H9 (cell line): ENCODE measurements at regions not wholly inside any gene's neighbourhood (a gene's known extent, or its start where the extent isn't known, plus 50 kb on each side); places are given as distances from the start of the nearest gene placed in this dataset.

ENCODE experiments used
- DNase-seq: peaks from one replicate; pipeline ENCODE4 v3.0.0-alpha.2; 2017
- H2AFZ ChIP-seq: one replicate; pipeline ENCODE4 v1.6.1; 2013; ENCODE audit warnings: mild to moderate bottlenecking, low read length, control low read depth, moderate library complexity
- H2AK5ac ChIP-seq: 2 replicates; pipeline ENCODE4 v1.6.1; 2013; ENCODE audit warnings: low read length, control low read depth, mixed read lengths; ENCODE audit not compliant: insufficient read length
- H2BK120ac ChIP-seq: one replicate; pipeline ENCODE4 v1.6.1; 2013; ENCODE audit warnings: low read depth, mild to moderate bottlenecking, low read length, control low read depth, inconsistent platforms; ENCODE audit not compliant: poor library complexity, severe bottlenecking
- H2BK12ac ChIP-seq: 2 replicates; pipeline ENCODE4 v1.6.1; 2013; ENCODE audit warnings: low read length, control low read depth, mixed read lengths, low read depth; ENCODE audit not compliant: insufficient read length
- H2BK15ac ChIP-seq: 2 replicates; pipeline ENCODE4 v1.6.1; 2013; ENCODE audit warnings: low read depth, low read length, control low read depth
- H2BK20ac ChIP-seq: one replicate; pipeline ENCODE4 v1.6.1; 2013; ENCODE audit warnings: low read depth, mild to moderate bottlenecking, low read length, control low read depth, inconsistent platforms; ENCODE audit not compliant: poor library complexity, severe bottlenecking
- H2BK5ac ChIP-seq: 2 replicates; pipeline ENCODE4 v1.6.1; 2013; ENCODE audit warnings: low read length, control low read depth, mixed read lengths; ENCODE audit not compliant: insufficient read length
- H3K14ac ChIP-seq: 2 replicates; pipeline ENCODE4 v1.6.1; 2013; ENCODE audit warnings: low read length, control low read depth; ENCODE audit not compliant: insufficient read depth
- H3K18ac ChIP-seq: 2 replicates; pipeline ENCODE4 v1.6.1; 2013; ENCODE audit warnings: low read depth, mild to moderate bottlenecking, mixed read lengths, low read length, control low read depth; ENCODE audit not compliant: insufficient read length
- H3K23ac ChIP-seq: 2 replicates; pipeline ENCODE4 v1.6.1; 2013; ENCODE audit warnings: low read length, control low read depth, mixed read lengths, low read depth; ENCODE audit not compliant: insufficient read length
- H3K23me2 ChIP-seq: 2 replicates; pipeline ENCODE4 v1.6.1; 2013; ENCODE audit warnings: low read depth, mild to moderate bottlenecking, mixed read lengths, low read length, control low read depth; ENCODE audit not compliant: insufficient read length, poor library complexity, severe bottlenecking
- H3K27ac ChIP-seq: 2 replicates; pipeline ENCODE4 v1.5.1; 2013; ENCODE audit warnings: low read length, control low read depth, mixed read lengths, low read depth; ENCODE audit not compliant: insufficient read length
- H3K27me3 ChIP-seq: 2 replicates; pipeline ENCODE4 v1.6.1; 2013; ENCODE audit warnings: low read length, control low read depth, inconsistent platforms; ENCODE audit not compliant: insufficient read depth
- H3K4ac ChIP-seq: 2 replicates; pipeline ENCODE4 v1.6.1; 2013; ENCODE audit warnings: low read depth, mild to moderate bottlenecking, control low read depth, inconsistent platforms, low read length, moderate library complexity
- H3K4me1 ChIP-seq: 2 replicates; pipeline ENCODE4 v1.6.1; 2013; ENCODE audit warnings: low read length, control low read depth, inconsistent platforms; ENCODE audit not compliant: insufficient read depth
- H3K4me2 ChIP-seq: 2 replicates; pipeline ENCODE4 v1.6.1; 2013; ENCODE audit warnings: low read length, control low read depth, mixed read lengths; ENCODE audit not compliant: insufficient read length, insufficient read depth
- H3K56ac ChIP-seq: 2 replicates; pipeline ENCODE4 v1.6.1; 2013; ENCODE audit warnings: low read depth, mild to moderate bottlenecking, mixed read lengths, low read length, control low read depth; ENCODE audit not compliant: insufficient read length
- H3K79me1 ChIP-seq: 2 replicates; pipeline ENCODE4 v1.6.1; 2013; ENCODE audit warnings: low read depth, mild to moderate bottlenecking, moderate library complexity, low read length, control low read depth, inconsistent platforms; ENCODE audit not compliant: insufficient read depth, poor library complexity, severe bottlenecking
- H3K79me2 ChIP-seq: 2 replicates; pipeline ENCODE4 v1.6.1; 2013; ENCODE audit warnings: low read length, control low read depth, inconsistent platforms; ENCODE audit not compliant: insufficient read depth
- H3K9ac ChIP-seq: 2 replicates; pipeline ENCODE4 v1.6.1; 2013; ENCODE audit warnings: low read length, control low read depth, mixed read lengths; ENCODE audit not compliant: insufficient read length; ENCODE audit errors: extremely low read depth
- H3K9me3 ChIP-seq: one replicate; pipeline ENCODE4 v1.6.1; 2013; ENCODE audit warnings: low read depth, low read length, inconsistent platforms; ENCODE audit not compliant: control insufficient read depth
- H3T11ph ChIP-seq: one replicate; pipeline ENCODE4 v1.6.1; 2013; ENCODE audit warnings: mild to moderate bottlenecking, low read length, control low read depth, inconsistent platforms
- H4K20me1 ChIP-seq: one replicate; pipeline ENCODE4 v1.6.1; 2013; ENCODE audit not compliant: control insufficient read depth, insufficient read length, insufficient read depth
- H4K5ac ChIP-seq: 2 replicates; pipeline ENCODE4 v1.6.1; 2013; ENCODE audit warnings: low read depth, mild to moderate bottlenecking, mixed read lengths, low read length, control low read depth; ENCODE audit not compliant: insufficient read length
- H4K8ac ChIP-seq: replicated peaks from 2 replicates; pipeline ENCODE4 v1.6.1; 2013; ENCODE audit warnings: low read length, control low read depth, mixed read lengths, low read depth; ENCODE audit not compliant: insufficient read length
- H4K91ac ChIP-seq: 2 replicates; pipeline ENCODE4 v1.6.1; 2013; ENCODE audit warnings: low read depth, mild to moderate bottlenecking, moderate library complexity, mixed read lengths, low read length, control low read depth; ENCODE audit not compliant: insufficient read length
- H3K27ac Mint-ChIP-seq, 3 experiments: 2 replicates in 2 of 3; 3 replicates in 1 of 3; pipeline ENCODE4 v1.8.0; 2020 to 2021; ENCODE audit warnings: mixed read lengths in 3 of 3, mild to moderate bottlenecking in 1 of 3, moderate library complexity in 1 of 3
- H3K27me3 Mint-ChIP-seq: 2 replicates; pipeline ENCODE4 v1.8.0; 2021; ENCODE audit warnings: low read depth, mild to moderate bottlenecking, moderate library complexity, mixed read lengths
- H3K36me3 Mint-ChIP-seq, 3 experiments: 2 replicates in 2 of 3; 3 replicates in 1 of 3; pipeline ENCODE4 v1.8.0; 2020 to 2021; ENCODE audit warnings: low read depth in 3 of 3, mixed read lengths in 3 of 3; ENCODE audit not compliant: insufficient read depth in 1 of 3
- H3K4me1 Mint-ChIP-seq, 2 experiments: 2 replicates each; pipeline ENCODE4 v1.8.0; 2020; ENCODE audit warnings: mixed read lengths in 2 of 2
- H3K4me3 Mint-ChIP-seq, 2 experiments: 2 replicates in 1 of 2; 3 replicates in 1 of 2; pipeline ENCODE4 v1.8.0; 2020 to 2021; ENCODE audit warnings: mild to moderate bottlenecking in 2 of 2, mixed read lengths in 2 of 2, moderate library complexity in 1 of 2
- H3K9me3 Mint-ChIP-seq, 2 experiments: 2 replicates in 1 of 2; 3 replicates in 1 of 2; pipeline ENCODE4 v1.8.0; 2020; ENCODE audit warnings: mild to moderate bottlenecking in 2 of 2, mixed read lengths in 2 of 2, moderate library complexity in 1 of 2
- CTCF ChIP-seq: fragments of 200-600 bp; sonication (generic); conservative IDR thresholded peaks from 3 replicates; pipeline ENCODE4 v1.8.0; 2021; ENCODE audit warnings: antibody characterized with exemption, mild to moderate bottlenecking
- WGBS: extraction: QIAGEN DNeasy Blood & Tissue Kit; methylation state at CpG from one replicate; pipeline ENCODE4 v1.1.7; 2013; ENCODE audit warnings: missing lambda C conversion rate, low lambda C conversion rate, mixed read lengths; ENCODE audit not compliant: insufficient read length; ENCODE audit errors: extremely low coverage; 5-methylcytosine and 5-hydroxymethylcytosine counted together

- no peak for TF ChIP-seq CTCF
- H2AK5ac ChIP-seq, result no peak overlapping the region
- no peak overlapping the region for H2BK5ac ChIP-seq
- H3K79me1 ChIP-seq, result no peaks in the 10 kb centered on the region
- no peak overlapping the region for H2AFZ ChIP-seq
- H3K9ac ChIP-seq, result no peak overlapping the region
- H4K8ac ChIP-seq, result no peak overlapping the region
- no peaks in the 10 kb centered on the region for H3K23me2 ChIP-seq
- H3K27ac ChIP-seq, result no peak overlapping the region
- H3K4me1 ChIP-seq, result no peaks in the 10 kb centered on the region; the same call in 1 of the 2 replicates
- H3K27me3 ChIP-seq, result no peaks in the 10 kb centered on the region
- H3K23ac ChIP-seq, result no peak overlapping the region
- H2BK20ac ChIP-seq, result no peak overlapping the region
- H4K20me1 ChIP-seq, result no peaks in the 10 kb centered on the region
- no peak overlapping the region for H3T11ph ChIP-seq
- Mint-ChIP-seq H3K27me3 (peaks cover 4% of the 10 kb centered on the region), H3K36me3 (peaks cover 0 to 2% (median 0%) of the 10 kb centered on the region in 3 experiments; a peak in 1 of 7 replicates), H3K9me3 (peaks cover 50 to 67% of the 10 kb centered on the region in 2 experiments), H3K4me1 (peaks cover 6 to 9% of the 10 kb centered on the region in 2 experiments; a peak in 3 of 4 replicates), H3K27ac (no peak overlapping the region), H3K4me3 (no peak overlapping the region)
- 0 out of 2 replicates have a peak, but pooled peaks cover 2% of the 10 kb centered on the region for H3K79me2 ChIP-seq
- H3K4me2 ChIP-seq, result no peak overlapping the region
- H3K9me3 ChIP-seq, result no peaks in the 10 kb centered on the region
- no peak overlapping the region for H2BK15ac ChIP-seq
- H3K18ac ChIP-seq, result no peak overlapping the region
- H3K56ac ChIP-seq, result no peak overlapping the region
- no peak for DNase-seq
- H2BK120ac ChIP-seq, result no peak overlapping the region
- H3K4ac ChIP-seq, result no peak overlapping the region
- H4K5ac ChIP-seq, result no peak overlapping the region
- H4K91ac ChIP-seq, result no peak overlapping the region
- no CpG with 5 or more reads among the region's 11 CpGs for WGBS
- no peak overlapping the region for H2BK12ac ChIP-seq
- H3K14ac ChIP-seq, result no peak overlapping the region
Observed at GRCh38 chrX:69016293-69016941, 148.8 kb downstream of the PJA1 start.
